Stimulated activated CD8-positive, alpha-beta memory T cell treated with anti-CD3 and anti-CD28 coated beads, Interleukin-4, amount 100 ng/mL, for 24 hours (primary cell): ENCODE measurements at regions not wholly inside any gene's neighbourhood (a gene's known extent, or its start where the extent isn't known, plus 50 kb on each side); places are given as distances from the start of the nearest gene placed in this dataset.

Experiments used
- DNase-seq: peaks from one replicate; pipeline ENCODE4 v3.0.0-alpha.2; 2020; ENCODE audit warnings: low read depth

- no peak for DNase-seq
These were observed 926.8 kb downstream of the GATA3 start for GRCh38 chr10:8981277-8981676.

GRCh38 chr10:8985651-8986050, 931.2 kb downstream of the GATA3 start:
- no peak for DNase-seq

GRCh38 chr10:8986975-8987374, 932.5 kb downstream of the GATA3 start:
- DNase-seq, result no peak

- DNase-seq, result no peak
These were observed 933.2 kb downstream of the GATA3 start for GRCh38 chr10:8987712-8988111.

GRCh38 chr10:8990280-8990987, 935.9 kb downstream of the GATA3 start:
- no peak for DNase-seq

- DNase-seq, result no peak
These were observed 937.5 kb downstream of the GATA3 start for GRCh38 chr10:8992009-8992408.

- DNase-seq, result no peak
These were observed 939.4 kb downstream of the GATA3 start for GRCh38 chr10:8993864-8994263.

- DNase-seq, result no peak
These were observed 944.3 kb downstream of the GATA3 start for GRCh38 chr10:8998751-8999150.

GRCh38 chr10:9003122-9003521, 948.6 kb downstream of the GATA3 start:
- no peak for DNase-seq

- DNase-seq, result no peak
These were observed 950.2 kb downstream of the GATA3 start for GRCh38 chr10:9004736-9005135.

- no peak for DNase-seq
These were observed 955.0 kb downstream of the GATA3 start for GRCh38 chr10:9009505-9009904.

- DNase-seq, result no peak
These were observed 955.6 kb downstream of the GATA3 start for GRCh38 chr10:9010093-9010492.

- DNase-seq, result no peak
These were observed 956.6 kb downstream of the GATA3 start for GRCh38 chr10:9010931-9011670.

- no peak for DNase-seq
These were observed 957.8 kb downstream of the GATA3 start for GRCh38 chr10:9012312-9012711.

- DNase-seq, result no peak
These were observed 960.5 kb downstream of the GATA3 start for GRCh38 chr10:9015005-9015404.

GRCh38 chr10:9015447-9015846, 961.0 kb downstream of the GATA3 start:
- no peak for DNase-seq

- DNase-seq, result no peak
These were observed 962.4 kb downstream of the GATA3 start for GRCh38 chr10:9016930-9017329.

GRCh38 chr10:9018195-9019173, 964.0 kb downstream of the GATA3 start:
- no peak for DNase-seq

- DNase-seq, result no peak
These were observed 968.7 kb downstream of the GATA3 start for GRCh38 chr10:9023206-9023605.

GRCh38 chr10:9024210-9024609, 969.7 kb downstream of the GATA3 start:
- no peak for DNase-seq

GRCh38 chr10:9028231-9028630, 973.7 kb downstream of the GATA3 start:
- no peak for DNase-seq

- no peak for DNase-seq
These were observed 980.9 kb downstream of the GATA3 start for GRCh38 chr10:9035355-9035754.
